Mucosa of stomach (tissue), 1 donor: ENCODE measurements at regions not wholly inside any gene's neighbourhood (a gene's known extent, or its start where the extent isn't known, plus 50 kb on each side); places are given as distances from the start of the nearest gene placed in this dataset.
"Not testable (repeated sequence)": the region's sequence is repeated elsewhere in the genome, so short reads cannot be mapped to it uniquely, and the experiment has no call there.

Experiments
- H3K27me3 ChIP-seq: one replicate; pipeline ENCODE4 v1.7.0; 2013; ENCODE audit warnings: mild to moderate bottlenecking, low read length; ENCODE audit not compliant: control insufficient read depth, insufficient read depth
- H3K36me3 ChIP-seq: one replicate; pipeline ENCODE4 v1.7.0; 2013; ENCODE audit warnings: low read length; ENCODE audit not compliant: control insufficient read depth, insufficient read depth
- H3K4me1 ChIP-seq: one replicate; pipeline ENCODE4 v1.7.0; 2013; ENCODE audit warnings: mild to moderate bottlenecking, low read length; ENCODE audit not compliant: control insufficient read depth, insufficient read depth
- H3K4me3 ChIP-seq: one replicate; pipeline ENCODE4 v1.7.0; 2013; ENCODE audit warnings: low read length
- H3K9ac ChIP-seq: one replicate; pipeline ENCODE4 v1.7.0; 2013; ENCODE audit warnings: mild to moderate bottlenecking, low read length, moderate library complexity
- H3K9me3 ChIP-seq: one replicate; pipeline ENCODE4 v1.7.0; 2013; ENCODE audit warnings: mild to moderate bottlenecking, low read length, moderate library complexity; ENCODE audit not compliant: control insufficient read depth
- donor health status: Pancreatic carcinoma.

GRCh38 chr2:39487398-39488250, 50.5 kb upstream of the MAP4K3 start:
- Histone ChIP-seq H3K9me3 (no peaks in the 10 kb centered on the region), H3K4me3 (no peak overlapping the region), H3K27me3 (no peaks in the 10 kb centered on the region), H3K9ac (no peak overlapping the region), H3K36me3 (no peaks in the 10 kb centered on the region), H3K4me1 (peaks cover 29% of the 10 kb centered on the region)

DNA sequence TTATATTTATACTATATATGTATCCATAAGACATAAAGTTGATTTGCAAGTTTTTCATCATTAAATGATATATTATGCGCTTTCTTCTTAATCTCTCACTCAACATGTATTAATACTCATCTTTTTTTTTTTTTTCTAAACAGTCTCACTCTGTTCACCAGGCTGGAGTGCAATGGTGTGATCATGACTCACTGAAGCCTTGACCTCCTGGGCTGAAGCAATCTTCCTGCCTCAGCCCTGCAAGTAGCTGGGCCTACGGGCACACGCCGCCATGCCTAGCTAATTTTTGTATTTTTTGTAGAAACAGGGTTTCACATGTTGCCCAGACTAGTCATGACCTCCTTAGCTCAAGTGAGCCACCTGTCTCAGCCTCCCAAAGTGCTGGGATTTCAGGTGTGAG, 51.4 kb upstream of the MAP4K3 start:
- H3K27me3 ChIP-seq, result no peaks in the 10 kb centered on the region

GRCh38 chr2:39490586-39490985, 53.5 kb upstream of the MAP4K3 start:
- Histone ChIP-seq H3K27me3 (no peaks in the 10 kb centered on the region), H3K4me3 (no peak overlapping the region), H3K9me3 (no peaks in the 10 kb centered on the region), H3K9ac (no peak overlapping the region), H3K36me3 (no peaks in the 10 kb centered on the region), H3K4me1 (peaks cover 24% of the 10 kb centered on the region)

More for the DNA sequence above, 51.4 kb upstream of the MAP4K3 start:
- no peak overlapping the region for H3K4me3 ChIP-seq
- H3K9me3 ChIP-seq, result no peaks in the 10 kb centered on the region
- H3K36me3 ChIP-seq, result no peaks in the 10 kb centered on the region
- H3K9ac ChIP-seq, result no peak overlapping the region
- H3K4me1 ChIP-seq, result peaks cover 30% of the 10 kb centered on the region

DNA sequence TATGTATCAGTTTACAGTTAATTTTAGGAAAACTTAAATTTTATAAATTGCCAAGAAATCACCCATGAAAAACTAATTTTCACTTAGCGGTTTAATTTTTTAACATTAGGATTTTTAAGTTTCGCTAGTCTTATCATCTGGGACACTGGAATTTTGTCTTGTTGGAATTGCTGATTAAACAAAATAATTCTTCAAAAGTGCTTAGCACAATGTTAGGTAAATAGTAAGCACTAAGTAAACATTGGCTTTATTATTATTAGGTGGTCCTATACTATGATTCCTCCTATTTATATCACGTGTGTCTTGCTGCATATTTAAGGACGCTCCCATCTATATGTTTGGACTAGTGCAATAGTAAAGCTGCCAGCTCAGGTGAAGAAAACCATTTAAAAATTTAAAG, 54.6 kb upstream of the MAP4K3 start:
- no peaks in the 10 kb centered on the region for H3K9me3 ChIP-seq
- H3K4me1 ChIP-seq, result peaks cover 24% of the 10 kb centered on the region
- H3K36me3 ChIP-seq, result no peaks in the 10 kb centered on the region
- no peaks in the 10 kb centered on the region for H3K27me3 ChIP-seq
- no peak overlapping the region for H3K4me3 ChIP-seq
- H3K9ac ChIP-seq, result no peak overlapping the region

- Histone ChIP-seq H3K27me3 (no peaks in the 10 kb centered on the region), H3K36me3 (no peaks in the 10 kb centered on the region), H3K9ac (no peak overlapping the region), H3K4me1 (peaks cover 24% of the 10 kb centered on the region), H3K4me3 (no peak overlapping the region), H3K9me3 (no peaks in the 10 kb centered on the region)
Observed at GRCh38 chr2:39492095-39492590, 55.1 kb upstream of the MAP4K3 start.

DNA sequence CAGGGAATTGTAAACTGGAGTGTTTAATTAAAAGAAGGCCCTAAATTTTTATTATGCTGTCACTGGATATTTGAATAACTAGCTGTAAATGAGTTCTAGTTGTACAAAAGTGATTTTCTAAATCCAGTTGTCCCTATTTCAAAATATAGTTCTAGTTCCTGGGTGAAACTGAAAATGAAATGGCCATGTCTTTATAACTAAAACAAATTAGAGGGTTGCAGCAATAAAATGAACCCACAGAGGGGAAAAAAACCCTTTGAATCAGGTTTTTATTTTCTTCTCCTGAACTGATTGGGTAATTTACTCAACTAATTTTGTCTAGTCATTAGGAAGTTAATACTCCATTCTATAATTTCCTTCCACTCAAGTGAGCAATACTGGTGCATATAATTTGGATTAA, 55.6 kb upstream of the MAP4K3 start:
- Histone ChIP-seq H3K9me3 (no peaks in the 10 kb centered on the region), H3K4me1 (peaks cover 24% of the 10 kb centered on the region), H3K4me3 (no peak overlapping the region), H3K27me3 (no peaks in the 10 kb centered on the region), H3K36me3 (no peaks in the 10 kb centered on the region), H3K9ac (no peak overlapping the region)

DNA sequence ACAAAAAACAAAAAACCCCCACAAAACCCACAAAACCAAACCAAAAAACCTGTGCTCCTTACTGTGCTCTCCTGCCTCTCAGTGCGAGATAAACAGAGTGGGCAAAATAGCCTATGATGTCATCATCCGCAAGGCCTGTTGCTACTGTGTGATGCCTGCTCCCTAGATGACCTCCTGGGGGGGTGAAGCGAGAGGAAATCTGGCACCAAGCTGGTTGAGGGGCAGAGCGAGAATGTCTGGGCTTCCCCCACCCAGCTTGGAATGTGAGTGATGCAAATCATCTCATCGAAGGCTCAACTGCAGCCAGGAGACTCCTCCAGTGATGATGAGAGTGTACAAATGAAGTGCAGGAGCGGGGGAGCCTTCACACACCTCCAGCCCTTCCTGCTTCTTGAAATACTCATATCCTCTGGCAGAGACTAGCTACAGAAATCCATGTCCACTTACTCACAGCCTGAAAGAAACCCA, 57.7 kb upstream of the MAP4K3 start:
- H3K9me3 ChIP-seq, result no peaks in the 10 kb centered on the region
- H3K27me3 ChIP-seq, result no peaks in the 10 kb centered on the region
- H3K4me1 ChIP-seq, result peaks cover 33% of the 10 kb centered on the region
- no peak overlapping the region for H3K4me3 ChIP-seq
- H3K9ac ChIP-seq, result no peak overlapping the region
- H3K36me3 ChIP-seq, result no peaks in the 10 kb centered on the region

DNA sequence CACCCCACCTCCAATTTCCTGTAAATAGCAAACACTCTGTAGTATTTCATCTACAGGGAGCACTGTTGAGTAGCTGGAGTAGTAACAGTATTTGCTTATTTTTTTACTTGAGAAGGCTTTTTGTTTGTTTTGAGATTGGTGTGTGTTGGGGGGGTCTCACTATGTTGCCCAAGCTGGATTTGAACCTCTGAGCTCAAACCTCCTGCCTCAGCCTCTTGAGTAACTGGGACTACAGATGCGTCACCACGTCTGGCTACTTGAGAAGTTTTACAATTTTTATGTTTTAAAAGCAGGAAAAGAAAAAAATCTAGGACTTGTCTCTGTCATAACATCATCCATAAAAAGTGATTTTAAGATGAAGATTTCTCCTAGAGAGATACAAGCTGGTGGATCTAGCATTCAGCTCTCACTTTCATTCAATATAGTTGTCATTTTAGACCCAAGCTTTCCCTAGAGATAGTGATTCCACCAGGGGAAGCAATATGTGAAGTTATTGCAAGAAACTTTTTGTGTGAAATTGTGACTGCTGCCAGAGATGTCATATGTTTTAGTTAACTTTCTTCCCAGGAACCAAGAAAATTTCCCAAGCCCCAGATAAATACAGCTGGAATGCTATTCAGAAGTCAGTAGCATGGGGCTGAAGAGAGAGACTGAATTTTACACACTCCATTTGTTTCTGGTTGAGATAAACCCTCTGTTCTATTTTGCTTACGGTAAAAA, 60.2 kb upstream of the MAP4K3 start:
- no peak overlapping the region for H3K9ac ChIP-seq
- H3K4me1 ChIP-seq, result peaks cover 33% of the 10 kb centered on the region
- H3K36me3 ChIP-seq, result no peaks in the 10 kb centered on the region
- no peaks in the 10 kb centered on the region for H3K27me3 ChIP-seq
- no peak overlapping the region for H3K4me3 ChIP-seq
- H3K9me3 ChIP-seq, result no peaks in the 10 kb centered on the region

- H3K36me3 ChIP-seq, H3K9ac ChIP-seq, H3K9me3 ChIP-seq, H3K27me3 ChIP-seq, H3K4me3 ChIP-seq: not testable (repeated sequence)
- H3K4me1 ChIP-seq, result peaks cover 26% of the 10 kb centered on the region
Observed at GRCh38 chr2:39498176-39498575, 61.1 kb upstream of the MAP4K3 start.

GRCh38 chr2:39498786-39499185, 61.7 kb upstream of the MAP4K3 start:
- Histone ChIP-seq H3K4me3 (no peak overlapping the region), H3K27me3 (no peaks in the 10 kb centered on the region), H3K36me3 (no peaks in the 10 kb centered on the region)

GRCh38 chr2:39499336-39499735, 62.3 kb upstream of the MAP4K3 start:
- Histone ChIP-seq H3K4me1 (peaks cover 36% of the 10 kb centered on the region), H3K9ac (no peak overlapping the region), H3K36me3 (no peaks in the 10 kb centered on the region), H3K9me3 (no peaks in the 10 kb centered on the region), H3K4me3 (no peak overlapping the region), H3K27me3 (no peaks in the 10 kb centered on the region)

More at GRCh38 chr2:39498786-39499185, 61.7 kb upstream of the MAP4K3 start:
- H3K9ac ChIP-seq, result no peak overlapping the region
- H3K9me3 ChIP-seq, result no peaks in the 10 kb centered on the region
- peaks cover 31% of the 10 kb centered on the region for H3K4me1 ChIP-seq

- no peaks in the 10 kb centered on the region for H3K36me3 ChIP-seq
- no peaks in the 10 kb centered on the region for H3K9me3 ChIP-seq
- H3K27me3 ChIP-seq, result no peaks in the 10 kb centered on the region
- peaks cover 49% of the 10 kb centered on the region for H3K4me1 ChIP-seq
- no peak overlapping the region for H3K4me3 ChIP-seq
- no peak overlapping the region for H3K9ac ChIP-seq
Observed at GRCh38 chr2:39501412-39501811, 64.3 kb upstream of the MAP4K3 start.
